ENCODE measurements at regions not wholly inside any gene's neighbourhood (a gene's known extent, or its start where the extent isn't known, plus 50 kb on each side); places are given as distances from the start of the nearest gene placed in this dataset.

DNA sequence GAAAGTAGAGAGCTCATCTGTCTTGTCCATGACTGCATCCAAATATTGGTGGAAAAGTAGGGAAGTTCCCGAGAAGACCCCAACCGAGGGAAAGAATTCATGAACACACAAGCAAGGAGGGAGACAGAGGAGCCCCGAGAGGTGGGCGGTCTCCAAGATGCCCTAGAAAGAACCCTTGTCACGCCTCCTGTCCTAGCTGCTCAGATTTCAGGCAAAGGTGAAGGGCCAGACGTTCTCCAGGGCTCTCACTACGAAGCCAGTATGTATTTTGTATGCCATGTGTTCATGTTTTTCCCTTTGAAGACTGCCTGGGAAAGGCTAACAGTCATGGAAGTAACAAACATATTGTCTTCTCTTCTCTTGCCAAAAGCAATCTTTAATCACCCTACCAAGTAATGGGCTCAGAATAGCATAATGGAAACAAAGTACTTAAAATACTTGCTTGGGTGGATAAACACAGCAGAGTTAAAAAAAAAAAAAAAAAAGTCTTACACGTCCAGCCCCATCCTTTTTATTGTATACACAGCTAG lies 99.2 kb upstream of the TBX3 start:
- Histone ChIP-seq H3K27ac (no peak overlapping the region), H3K4me3 (no peak overlapping the region)
- DNase-seq (ENCODE audit: low spot score) = no peak
- TF ChIP-seq, protein P1, sequence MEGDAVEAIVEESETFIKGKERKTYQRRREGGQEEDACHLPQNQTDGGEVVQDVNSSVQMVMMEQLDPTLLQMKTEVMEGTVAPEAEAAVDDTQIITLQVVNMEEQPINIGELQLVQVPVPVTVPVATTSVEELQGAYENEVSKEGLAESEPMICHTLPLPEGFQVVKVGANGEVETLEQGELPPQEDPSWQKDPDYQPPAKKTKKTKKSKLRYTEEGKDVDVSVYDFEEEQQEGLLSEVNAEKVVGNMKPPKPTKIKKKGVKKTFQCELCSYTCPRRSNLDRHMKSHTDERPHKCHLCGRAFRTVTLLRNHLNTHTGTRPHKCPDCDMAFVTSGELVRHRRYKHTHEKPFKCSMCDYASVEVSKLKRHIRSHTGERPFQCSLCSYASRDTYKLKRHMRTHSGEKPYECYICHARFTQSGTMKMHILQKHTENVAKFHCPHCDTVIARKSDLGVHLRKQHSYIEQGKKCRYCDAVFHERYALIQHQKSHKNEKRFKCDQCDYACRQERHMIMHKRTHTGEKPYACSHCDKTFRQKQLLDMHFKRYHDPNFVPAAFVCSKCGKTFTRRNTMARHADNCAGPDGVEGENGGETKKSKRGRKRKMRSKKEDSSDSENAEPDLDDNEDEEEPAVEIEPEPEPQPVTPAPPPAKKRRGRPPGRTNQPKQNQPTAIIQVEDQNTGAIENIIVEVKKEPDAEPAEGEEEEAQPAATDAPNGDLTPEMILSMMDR (IDR thresholded peaks at IDR 0.05) = no peak

DNA sequence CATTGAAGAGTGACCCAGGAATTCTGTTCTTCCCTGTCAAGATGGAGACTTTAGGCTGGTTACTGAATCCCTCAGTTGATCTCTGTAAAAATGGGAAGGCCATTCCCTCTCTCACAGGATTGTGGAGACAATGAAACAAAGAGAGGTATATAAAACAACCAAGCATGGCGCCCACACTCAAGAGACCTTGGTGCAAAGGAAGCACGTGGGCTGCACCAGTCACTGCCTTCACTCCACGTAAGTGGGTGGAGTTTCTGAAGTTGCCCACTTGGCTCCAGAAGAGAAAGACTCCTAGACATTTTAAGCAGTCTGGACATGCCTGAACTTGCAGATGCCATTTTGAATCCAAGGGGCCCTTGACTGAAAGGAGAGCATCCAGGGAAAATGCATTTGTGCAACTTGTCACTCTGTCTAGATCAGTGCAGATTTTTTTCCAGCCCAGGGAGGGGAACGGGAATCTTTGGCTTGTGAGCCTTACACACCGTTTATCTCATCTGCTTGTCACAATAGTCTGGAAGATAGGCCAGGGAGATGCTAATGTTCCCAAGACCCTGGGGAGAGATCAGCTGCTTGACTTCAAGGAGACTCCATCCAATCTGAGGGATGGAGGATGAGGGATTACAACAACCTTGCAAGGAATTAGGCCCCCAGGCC lies 96.9 kb upstream of the TBX3 start:
- Histone ChIP-seq H3K4me3 (no peak overlapping the region), H3K27ac (no peak overlapping the region)
- no peak for DNase-seq (ENCODE audit: low spot score)
- TF ChIP-seq, protein P1 (IDR thresholded peaks at IDR 0.05) = no peak

- H3K27ac ChIP-seq = no peak overlapping the region
- DNase-seq (ENCODE audit: low spot score) = no peak
- no peak overlapping the region for H3K4me3 ChIP-seq
- TF ChIP-seq, protein P1 (IDR thresholded peaks at IDR 0.05) = no peak
These were observed 95.7 kb upstream of the TBX3 start for GRCh38 chr12:114779647-114780046.

DNA sequence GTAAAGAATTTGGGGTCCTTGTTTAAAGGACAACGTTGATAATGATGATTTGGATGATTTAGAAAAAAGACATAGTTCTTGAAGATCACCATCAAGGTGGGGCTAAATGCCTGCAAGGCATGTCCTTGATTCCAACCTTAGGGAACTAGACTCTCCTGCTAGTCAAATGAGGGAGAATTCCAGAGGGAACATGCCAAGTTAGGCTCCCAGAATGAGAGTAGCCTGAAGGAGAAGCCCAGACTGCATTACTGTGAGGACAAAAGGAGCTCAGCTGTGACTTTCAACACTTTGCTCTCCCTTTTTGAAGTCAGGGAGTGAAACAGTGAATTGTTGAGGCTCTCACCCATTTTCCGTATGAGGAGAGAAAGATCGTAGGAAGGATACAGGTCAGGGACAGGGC lies 95.2 kb upstream of the TBX3 start:
- DNase-seq (ENCODE audit: low spot score) = no peak
- H3K27ac ChIP-seq = no peak overlapping the region
- no peak overlapping the region for H3K4me3 ChIP-seq
- TF ChIP-seq, protein P1 (IDR thresholded peaks at IDR 0.05) = no peak

DNA sequence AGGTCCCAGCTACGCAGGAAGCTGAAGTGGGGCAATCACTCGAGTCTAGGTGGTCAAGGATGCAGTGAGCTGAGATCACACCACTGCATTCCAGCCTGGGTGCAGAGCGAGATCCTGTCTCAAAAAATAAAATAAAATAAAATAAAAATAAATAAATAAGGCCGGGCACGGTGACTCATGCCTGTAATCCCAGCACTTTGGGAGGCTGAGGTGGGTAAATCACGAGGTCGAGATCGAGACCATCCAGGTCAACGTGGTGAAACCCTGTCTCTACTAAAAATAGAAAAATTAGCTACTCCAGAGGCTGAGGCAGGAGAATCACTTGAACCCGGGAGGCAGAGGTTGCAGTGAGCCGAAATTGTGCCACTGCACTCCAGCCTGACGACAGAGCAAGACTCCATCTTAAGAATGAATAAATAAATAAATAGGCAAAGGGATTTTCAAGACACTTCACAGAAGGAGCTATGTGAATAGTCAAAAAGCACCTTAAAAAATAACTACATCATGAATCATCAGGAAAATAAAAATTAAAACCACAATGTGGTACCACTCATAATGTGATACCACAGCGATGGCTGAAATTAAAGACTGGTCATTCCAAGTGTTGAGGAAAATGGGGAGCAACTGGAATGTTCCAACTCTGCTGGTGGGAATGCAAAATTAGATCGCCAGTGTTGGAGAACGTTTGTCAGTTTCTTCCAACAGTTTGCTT lies 92.9 kb upstream of the TBX3 start:
- H3K27ac ChIP-seq = no peak overlapping the region

DNA sequence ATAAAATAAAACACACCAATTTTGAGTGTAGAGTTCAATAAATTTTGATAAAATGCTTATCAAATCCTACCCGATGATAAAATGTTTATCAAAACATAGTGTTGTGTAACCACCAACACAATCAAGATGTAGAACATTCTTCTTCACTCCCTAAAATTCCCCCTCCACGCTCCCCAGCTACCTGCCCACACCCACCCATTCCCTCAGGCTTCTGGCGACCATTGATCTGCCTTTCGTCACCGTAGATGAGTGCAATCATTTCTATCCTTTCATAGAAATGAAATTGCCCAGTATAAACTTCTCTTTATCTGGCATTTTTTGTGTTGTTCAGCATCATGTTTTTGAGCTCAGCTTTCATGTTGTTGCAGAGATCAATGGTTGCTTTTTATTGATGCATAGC lies 90.7 kb upstream of the TBX3 start:
- TF ChIP-seq, protein P1 (IDR thresholded peaks at IDR 0.05) = no peak
- no peak overlapping the region for H3K4me3 ChIP-seq
- no peak overlapping the region for H3K27ac ChIP-seq
- DNase-seq (ENCODE audit: low spot score) = no peak

More for the DNA sequence above, 92.9 kb upstream of the TBX3 start:
- no peak for DNase-seq (ENCODE audit: low spot score)
- TF ChIP-seq, protein P1 (IDR thresholded peaks at IDR 0.05) = no peak
- no peak overlapping the region for H3K4me3 ChIP-seq

GRCh38 chr12:114774197-114774596 lies 90.2 kb upstream of the TBX3 start:
- H3K27ac ChIP-seq = no peak overlapping the region

More at GRCh38 chr12:114774197-114774596, 90.2 kb upstream of the TBX3 start:
- no peak overlapping the region for H3K4me3 ChIP-seq
- TF ChIP-seq, protein P1 (IDR thresholded peaks at IDR 0.05) = no peak
- DNase-seq (ENCODE audit: low spot score) = no peak

Data from coronary artery (tissue), 2 donors.